H9 (cell line): ENCODE measurements at regions not wholly inside any gene's neighbourhood (a gene's known extent, or its start where the extent isn't known, plus 50 kb on each side); places are given as distances from the start of the nearest gene placed in this dataset.

Experiments used
- DNase-seq: peaks from one replicate; pipeline ENCODE4 v3.0.0-alpha.2; 2017
- H2AFZ ChIP-seq: one replicate; pipeline ENCODE4 v1.6.1; 2013; ENCODE audit warnings: mild to moderate bottlenecking, low read length, control low read depth, moderate library complexity
- H2AK5ac ChIP-seq: 2 replicates; pipeline ENCODE4 v1.6.1; 2013; ENCODE audit warnings: low read length, control low read depth, mixed read lengths; ENCODE audit not compliant: insufficient read length
- H2BK120ac ChIP-seq: one replicate; pipeline ENCODE4 v1.6.1; 2013; ENCODE audit warnings: low read depth, mild to moderate bottlenecking, low read length, control low read depth, inconsistent platforms; ENCODE audit not compliant: poor library complexity, severe bottlenecking
- H2BK12ac ChIP-seq: 2 replicates; pipeline ENCODE4 v1.6.1; 2013; ENCODE audit warnings: low read length, control low read depth, mixed read lengths, low read depth; ENCODE audit not compliant: insufficient read length
- H2BK15ac ChIP-seq: 2 replicates; pipeline ENCODE4 v1.6.1; 2013; ENCODE audit warnings: low read depth, low read length, control low read depth
- H2BK20ac ChIP-seq: one replicate; pipeline ENCODE4 v1.6.1; 2013; ENCODE audit warnings: low read depth, mild to moderate bottlenecking, low read length, control low read depth, inconsistent platforms; ENCODE audit not compliant: poor library complexity, severe bottlenecking
- H2BK5ac ChIP-seq: 2 replicates; pipeline ENCODE4 v1.6.1; 2013; ENCODE audit warnings: low read length, control low read depth, mixed read lengths; ENCODE audit not compliant: insufficient read length
- H3K14ac ChIP-seq: 2 replicates; pipeline ENCODE4 v1.6.1; 2013; ENCODE audit warnings: low read length, control low read depth; ENCODE audit not compliant: insufficient read depth
- H3K18ac ChIP-seq: 2 replicates; pipeline ENCODE4 v1.6.1; 2013; ENCODE audit warnings: low read depth, mild to moderate bottlenecking, mixed read lengths, low read length, control low read depth; ENCODE audit not compliant: insufficient read length
- H3K23ac ChIP-seq: 2 replicates; pipeline ENCODE4 v1.6.1; 2013; ENCODE audit warnings: low read length, control low read depth, mixed read lengths, low read depth; ENCODE audit not compliant: insufficient read length
- H3K23me2 ChIP-seq: 2 replicates; pipeline ENCODE4 v1.6.1; 2013; ENCODE audit warnings: low read depth, mild to moderate bottlenecking, mixed read lengths, low read length, control low read depth; ENCODE audit not compliant: insufficient read length, poor library complexity, severe bottlenecking
- H3K27ac ChIP-seq: 2 replicates; pipeline ENCODE4 v1.5.1; 2013; ENCODE audit warnings: low read length, control low read depth, mixed read lengths, low read depth; ENCODE audit not compliant: insufficient read length
- H3K27me3 ChIP-seq: 2 replicates; pipeline ENCODE4 v1.6.1; 2013; ENCODE audit warnings: low read length, control low read depth, inconsistent platforms; ENCODE audit not compliant: insufficient read depth
- H3K4ac ChIP-seq: 2 replicates; pipeline ENCODE4 v1.6.1; 2013; ENCODE audit warnings: low read depth, mild to moderate bottlenecking, control low read depth, inconsistent platforms, low read length, moderate library complexity
- H3K4me1 ChIP-seq: 2 replicates; pipeline ENCODE4 v1.6.1; 2013; ENCODE audit warnings: low read length, control low read depth, inconsistent platforms; ENCODE audit not compliant: insufficient read depth
- H3K4me2 ChIP-seq: 2 replicates; pipeline ENCODE4 v1.6.1; 2013; ENCODE audit warnings: low read length, control low read depth, mixed read lengths; ENCODE audit not compliant: insufficient read length, insufficient read depth
- H3K56ac ChIP-seq: 2 replicates; pipeline ENCODE4 v1.6.1; 2013; ENCODE audit warnings: low read depth, mild to moderate bottlenecking, mixed read lengths, low read length, control low read depth; ENCODE audit not compliant: insufficient read length
- H3K79me1 ChIP-seq: 2 replicates; pipeline ENCODE4 v1.6.1; 2013; ENCODE audit warnings: low read depth, mild to moderate bottlenecking, moderate library complexity, low read length, control low read depth, inconsistent platforms; ENCODE audit not compliant: insufficient read depth, poor library complexity, severe bottlenecking
- H3K79me2 ChIP-seq: 2 replicates; pipeline ENCODE4 v1.6.1; 2013; ENCODE audit warnings: low read length, control low read depth, inconsistent platforms; ENCODE audit not compliant: insufficient read depth
- H3K9ac ChIP-seq: 2 replicates; pipeline ENCODE4 v1.6.1; 2013; ENCODE audit warnings: low read length, control low read depth, mixed read lengths; ENCODE audit not compliant: insufficient read length; ENCODE audit errors: extremely low read depth
- H3K9me3 ChIP-seq: one replicate; pipeline ENCODE4 v1.6.1; 2013; ENCODE audit warnings: low read depth, low read length, inconsistent platforms; ENCODE audit not compliant: control insufficient read depth
- H3T11ph ChIP-seq: one replicate; pipeline ENCODE4 v1.6.1; 2013; ENCODE audit warnings: mild to moderate bottlenecking, low read length, control low read depth, inconsistent platforms
- H4K20me1 ChIP-seq: one replicate; pipeline ENCODE4 v1.6.1; 2013; ENCODE audit not compliant: control insufficient read depth, insufficient read length, insufficient read depth
- H4K5ac ChIP-seq: 2 replicates; pipeline ENCODE4 v1.6.1; 2013; ENCODE audit warnings: low read depth, mild to moderate bottlenecking, mixed read lengths, low read length, control low read depth; ENCODE audit not compliant: insufficient read length
- H4K8ac ChIP-seq: replicated peaks from 2 replicates; pipeline ENCODE4 v1.6.1; 2013; ENCODE audit warnings: low read length, control low read depth, mixed read lengths, low read depth; ENCODE audit not compliant: insufficient read length
- H4K91ac ChIP-seq: 2 replicates; pipeline ENCODE4 v1.6.1; 2013; ENCODE audit warnings: low read depth, mild to moderate bottlenecking, moderate library complexity, mixed read lengths, low read length, control low read depth; ENCODE audit not compliant: insufficient read length
- H3K27ac Mint-ChIP-seq, 3 experiments: 2 replicates in 2 of 3; 3 replicates in 1 of 3; pipeline ENCODE4 v1.8.0; 2020 to 2021; ENCODE audit warnings: mixed read lengths in 3 of 3, mild to moderate bottlenecking in 1 of 3, moderate library complexity in 1 of 3
- H3K27me3 Mint-ChIP-seq: 2 replicates; pipeline ENCODE4 v1.8.0; 2021; ENCODE audit warnings: low read depth, mild to moderate bottlenecking, moderate library complexity, mixed read lengths
- H3K36me3 Mint-ChIP-seq, 3 experiments: 2 replicates in 2 of 3; 3 replicates in 1 of 3; pipeline ENCODE4 v1.8.0; 2020 to 2021; ENCODE audit warnings: low read depth in 3 of 3, mixed read lengths in 3 of 3; ENCODE audit not compliant: insufficient read depth in 1 of 3
- H3K4me1 Mint-ChIP-seq, 2 experiments: 2 replicates each; pipeline ENCODE4 v1.8.0; 2020; ENCODE audit warnings: mixed read lengths in 2 of 2
- H3K4me3 Mint-ChIP-seq, 2 experiments: 2 replicates in 1 of 2; 3 replicates in 1 of 2; pipeline ENCODE4 v1.8.0; 2020 to 2021; ENCODE audit warnings: mild to moderate bottlenecking in 2 of 2, mixed read lengths in 2 of 2, moderate library complexity in 1 of 2
- H3K9me3 Mint-ChIP-seq, 2 experiments: 2 replicates in 1 of 2; 3 replicates in 1 of 2; pipeline ENCODE4 v1.8.0; 2020; ENCODE audit warnings: mild to moderate bottlenecking in 2 of 2, mixed read lengths in 2 of 2, moderate library complexity in 1 of 2
- CTCF ChIP-seq: fragments of 200-600 bp; sonication (generic); conservative IDR thresholded peaks from 3 replicates; pipeline ENCODE4 v1.8.0; 2021; ENCODE audit warnings: antibody characterized with exemption, mild to moderate bottlenecking
- WGBS: extraction: QIAGEN DNeasy Blood & Tissue Kit; methylation state at CpG from one replicate; pipeline ENCODE4 v1.1.7; 2013; ENCODE audit warnings: missing lambda C conversion rate, low lambda C conversion rate, mixed read lengths; ENCODE audit not compliant: insufficient read length; ENCODE audit errors: extremely low coverage; 5-methylcytosine and 5-hydroxymethylcytosine counted together

- H4K8ac ChIP-seq = no peak overlapping the region
- no peak overlapping the region for H2BK120ac ChIP-seq
- no peak overlapping the region for H3K14ac ChIP-seq
- H3K27ac Mint-ChIP-seq = no peak overlapping the region
- no CpG with 5 or more reads among the region's 13 CpGs for WGBS
- H4K91ac ChIP-seq = no peak overlapping the region
- H3K4me3 Mint-ChIP-seq = no peak overlapping the region
- H3K23me2 ChIP-seq = no peaks in the 10 kb centered on the region
- no peak overlapping the region for H3T11ph ChIP-seq
- no peaks in the 10 kb centered on the region for H4K20me1 ChIP-seq
- H2BK12ac ChIP-seq = no peak overlapping the region
- H2BK5ac ChIP-seq = no peak overlapping the region
- H3K27me3 ChIP-seq = no peaks in the 10 kb centered on the region; the same call in 1 of the 2 replicates
- H3K4ac ChIP-seq = no peak overlapping the region
- no peaks in the 10 kb centered on the region for H3K4me1 ChIP-seq
- no peak for DNase-seq
- no peak overlapping the region for H2BK15ac ChIP-seq
- no peaks in the 10 kb centered on the region for H3K4me1 Mint-ChIP-seq
- no peak overlapping the region for H2AFZ ChIP-seq
- H2AK5ac ChIP-seq = no peak overlapping the region
- no peak overlapping the region for H4K5ac ChIP-seq
- H3K27me3 Mint-ChIP-seq = peaks cover 5% of the 10 kb centered on the region; the same call in 1 of the 2 replicates
- no peak overlapping the region for H3K27ac ChIP-seq
- H3K79me2 ChIP-seq = no peaks in the 10 kb centered on the region
- no peaks in the 10 kb centered on the region for H3K79me1 ChIP-seq
- peaks cover 0 to 1% (median 0%) of the 10 kb centered on the region in 3 experiments; a peak in 1 of 7 replicates for H3K36me3 Mint-ChIP-seq
- no peak overlapping the region for H3K56ac ChIP-seq
- TF ChIP-seq CTCF = no peak
- H2BK20ac ChIP-seq = no peak overlapping the region
- H3K9ac ChIP-seq = no peak overlapping the region
- H3K18ac ChIP-seq = no peak overlapping the region
- H3K4me2 ChIP-seq = no peak overlapping the region
- peaks cover 0 to 8% of the 10 kb centered on the region in 2 experiments; a peak in 4 of 5 replicates for H3K9me3 Mint-ChIP-seq
- H3K23ac ChIP-seq = no peak overlapping the region
- H3K9me3 ChIP-seq = no peaks in the 10 kb centered on the region
Measured at GRCh38 chr18:75130591-75131328, 78.2 kb downstream of the PTGR3 start.
